Suppressor macrophage treated with lipopolysaccharide for 1 hour (primary cell): ENCODE measurements at regions not wholly inside any gene's neighbourhood (a gene's known extent, or its start where the extent isn't known, plus 50 kb on each side); places are given as distances from the start of the nearest gene placed in this dataset.
"Not testable (repeated sequence)": the region's sequence is repeated elsewhere in the genome, so short reads cannot be mapped to it uniquely, and the experiment has no call there.

Experiments
- DNase-seq, 3 donors: peaks; one replicate each; pipeline ENCODE4 v3.0.0-alpha.2; 2020 to 2022

DNA sequence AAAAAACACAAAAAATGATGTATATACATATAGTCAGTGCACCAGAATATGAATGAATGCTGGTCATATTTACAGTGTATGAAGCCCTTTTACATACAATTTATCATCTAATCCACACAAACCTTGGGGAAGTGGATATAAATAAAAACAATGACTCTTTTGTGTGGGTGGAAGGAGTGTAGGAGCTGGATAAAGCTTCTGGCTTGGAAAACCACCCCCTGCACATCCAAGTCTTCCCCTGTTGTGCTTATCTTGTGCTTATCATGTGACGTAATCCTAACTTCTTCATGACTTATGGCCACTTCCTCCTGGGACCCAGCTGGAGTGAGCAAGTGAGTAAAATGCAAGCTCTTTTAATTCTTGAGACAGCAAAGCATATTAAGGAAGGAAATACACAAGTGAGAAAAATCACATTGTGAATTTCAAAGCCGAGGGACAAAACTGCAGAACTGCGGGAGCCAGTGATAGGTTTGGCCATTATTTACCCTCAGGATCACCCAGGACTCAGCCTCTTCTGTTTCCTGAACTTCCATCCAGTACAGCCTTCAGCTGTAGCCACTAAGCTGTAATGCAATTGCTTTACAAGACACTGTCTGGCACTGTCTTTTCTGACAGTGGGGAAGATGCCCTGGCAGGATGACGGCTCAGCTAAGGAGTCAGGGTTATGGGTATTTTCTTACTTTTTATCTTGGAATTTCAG is 104.0 kb upstream of the PPM1J start:
- DNase-seq = peak; percentile 80 to 90 (median 88)

DNA sequence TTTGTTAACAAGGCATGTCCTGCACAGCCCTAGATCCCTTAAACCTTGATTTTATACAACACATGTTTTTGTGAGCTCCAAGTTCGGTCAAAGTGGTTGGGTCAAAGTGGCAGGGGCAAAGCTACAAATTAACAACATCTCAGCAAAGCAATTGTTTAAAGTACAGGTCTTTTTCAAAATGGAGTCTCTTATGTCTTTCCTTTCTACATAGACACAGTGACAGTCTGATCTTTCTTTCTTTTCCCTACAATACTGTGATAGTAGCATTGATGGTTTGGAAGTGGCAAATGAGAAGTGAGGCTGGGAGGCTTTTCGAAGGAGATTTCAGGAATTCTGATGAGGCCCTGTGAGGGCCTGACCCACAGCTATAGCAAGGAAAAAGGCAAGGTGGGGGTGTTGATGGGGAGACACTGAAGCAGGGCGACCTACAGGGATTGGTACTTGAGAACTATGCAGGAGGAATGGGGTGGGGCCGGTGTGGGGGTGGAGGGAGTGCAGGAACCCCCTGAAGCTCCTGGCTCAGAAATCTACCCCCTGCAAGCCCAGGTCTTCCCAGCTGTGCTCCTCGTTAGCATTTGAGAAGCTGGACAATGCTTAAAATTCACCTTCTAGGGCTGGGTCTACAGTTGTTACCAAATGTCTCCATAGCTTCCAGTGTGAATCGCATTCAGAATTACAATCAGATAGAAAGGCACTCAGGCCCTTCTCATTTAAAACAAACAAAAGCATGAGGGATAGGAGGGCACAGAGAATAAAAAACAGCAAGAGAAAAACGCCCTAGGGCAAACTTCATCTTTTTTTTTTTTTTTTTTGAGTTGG is 102.6 kb upstream of the PPM1J start:
- no peak for DNase-seq

DNA sequence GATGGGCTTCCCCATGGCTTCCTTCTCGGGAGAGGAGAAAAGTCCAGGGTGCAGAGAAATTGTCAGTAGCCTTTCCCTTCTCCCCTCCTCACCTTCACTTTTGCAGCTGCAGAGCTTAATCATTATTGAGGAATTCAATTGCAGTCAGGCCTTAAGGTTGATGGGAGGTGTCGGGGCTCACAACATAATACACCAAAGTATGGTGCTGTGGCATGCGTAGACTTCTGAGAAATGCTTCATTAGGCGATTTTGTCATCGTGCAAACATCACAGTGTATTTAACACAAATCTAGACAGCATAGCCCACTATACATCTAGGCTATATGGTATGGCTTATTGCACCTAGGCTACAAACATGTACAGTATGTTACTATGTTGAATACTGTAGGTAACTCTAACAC is 100.2 kb upstream of the PPM1J start:
- no peak for DNase-seq

DNA sequence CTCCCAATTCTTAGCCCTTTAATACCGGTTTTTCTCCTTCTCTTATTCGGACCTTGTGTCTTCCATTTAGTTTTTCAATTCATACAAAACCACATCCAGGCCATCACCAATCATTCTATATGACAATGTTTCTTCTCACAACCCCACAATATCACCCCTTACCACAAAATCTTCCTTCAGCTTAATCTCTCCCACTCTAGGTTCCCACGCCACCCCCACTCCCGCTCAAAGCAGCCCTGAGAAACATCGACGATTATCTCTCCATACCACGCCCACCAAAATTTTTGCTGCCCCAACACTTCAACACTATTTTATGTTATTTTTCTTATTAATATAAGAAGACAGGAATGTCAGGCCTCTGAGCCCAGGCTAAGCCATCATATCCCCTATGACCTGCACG is 99.5 kb upstream of the PPM1J start:
- DNase-seq = not testable (repeated sequence)

DNA sequence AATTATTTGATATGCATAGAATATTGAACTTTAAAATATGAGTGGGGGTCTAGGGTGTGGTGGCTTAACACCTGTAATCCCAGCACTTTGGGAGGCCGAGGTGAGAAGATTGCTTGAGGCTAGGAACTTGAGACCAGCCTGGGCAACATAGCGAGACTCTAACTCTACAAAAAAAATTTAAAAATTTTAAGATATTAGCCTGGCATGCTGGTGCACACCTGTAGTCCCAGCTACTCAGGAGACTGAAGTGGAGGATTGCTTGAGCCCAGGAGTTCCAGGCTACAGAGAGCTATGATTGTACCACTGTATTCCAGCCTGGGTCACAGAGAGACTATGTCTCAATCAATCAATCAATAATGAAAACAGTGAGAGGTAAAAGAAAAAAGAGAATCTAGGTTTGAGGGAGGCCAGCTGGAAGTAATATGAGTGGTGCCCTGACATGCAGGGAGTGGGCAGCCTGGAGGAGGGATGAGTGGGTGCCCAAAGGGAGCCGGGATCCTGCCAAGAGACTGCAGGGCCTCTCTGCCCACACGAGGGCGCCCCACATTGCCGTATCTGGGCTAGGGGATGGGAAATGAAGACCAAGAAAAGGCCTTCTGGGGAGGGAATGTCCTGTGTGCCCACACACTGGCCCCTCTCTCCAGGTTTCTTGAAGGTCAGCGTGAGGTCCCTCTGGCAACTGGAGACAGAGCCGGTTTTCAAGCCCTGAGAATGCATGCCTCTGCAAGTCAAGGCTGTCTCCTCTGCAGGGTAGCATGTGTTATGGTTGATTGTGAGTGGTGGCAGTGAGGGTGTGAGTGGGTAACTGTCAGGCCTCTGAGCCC is 93.9 kb upstream of the PPM1J start:
- DNase-seq = peak; percentile 75 to 90 (median 87)

DNA sequence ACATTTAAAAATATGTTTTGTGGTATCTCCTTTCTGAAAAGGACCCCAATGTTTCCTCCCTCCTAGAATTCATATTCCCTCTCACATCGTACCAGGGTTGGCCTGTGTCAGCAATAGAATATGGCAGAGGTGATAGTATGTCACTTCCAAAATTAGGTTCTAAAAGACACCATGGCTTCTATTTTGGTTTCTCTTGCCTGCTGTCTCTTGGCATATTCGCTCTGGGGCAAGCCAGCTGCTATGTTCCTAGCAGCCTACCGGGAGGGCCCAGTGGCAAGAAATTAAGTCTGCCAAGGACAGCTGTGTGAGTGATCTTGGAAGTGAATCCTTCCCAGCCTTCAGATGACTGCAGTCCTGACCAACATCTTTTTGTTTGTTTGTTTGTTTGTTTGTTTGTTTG is 92.9 kb upstream of the PPM1J start:
- DNase-seq = no peak

DNA sequence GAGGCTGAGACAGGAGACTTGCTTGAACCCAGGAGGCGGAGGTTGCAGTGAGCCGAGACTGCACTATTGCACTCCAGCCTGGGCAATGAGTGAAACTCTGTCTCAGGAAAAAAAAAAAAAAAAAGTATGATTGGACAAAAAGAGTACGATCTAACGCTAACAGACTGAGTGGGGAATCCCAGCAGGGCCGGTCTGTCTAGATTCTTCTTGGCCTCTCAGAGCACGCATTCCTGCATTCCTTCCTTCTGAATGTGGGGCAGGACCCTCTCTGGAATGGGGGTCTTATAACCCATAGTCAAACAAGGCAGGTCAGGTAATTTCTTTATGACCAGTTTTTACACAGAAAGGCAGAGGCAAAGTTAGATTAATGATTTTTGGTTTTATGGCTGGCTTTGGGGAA is 92.0 kb upstream of the PPM1J start:
- DNase-seq = no peak

DNA sequence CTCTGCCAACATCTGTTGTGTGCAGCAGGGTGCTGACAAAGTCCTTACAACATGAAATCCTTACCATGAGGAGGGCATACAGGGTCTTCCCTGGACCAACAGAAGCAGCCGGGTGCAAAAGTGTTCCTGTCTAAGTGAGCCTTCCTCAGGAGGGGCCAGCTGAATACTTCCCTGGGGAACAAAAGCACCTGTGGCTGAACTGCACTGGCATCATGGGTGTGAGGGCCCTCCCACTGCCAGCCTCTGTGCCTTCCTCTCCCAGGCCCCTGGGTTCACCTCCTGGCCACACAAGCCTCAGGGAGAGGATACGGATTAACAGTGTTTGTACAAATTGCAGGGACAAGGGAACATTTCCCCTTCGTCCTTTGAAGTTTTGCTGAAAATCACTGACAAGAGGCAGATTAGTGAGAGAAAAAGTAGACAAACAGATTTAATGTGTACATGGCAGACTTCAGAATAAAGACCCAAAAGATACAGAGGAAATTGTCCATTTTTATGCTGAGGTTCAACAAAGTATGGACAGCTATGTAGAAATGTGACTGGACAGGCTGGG is 91.0 kb upstream of the PPM1J start:
- no peak for DNase-seq

DNA sequence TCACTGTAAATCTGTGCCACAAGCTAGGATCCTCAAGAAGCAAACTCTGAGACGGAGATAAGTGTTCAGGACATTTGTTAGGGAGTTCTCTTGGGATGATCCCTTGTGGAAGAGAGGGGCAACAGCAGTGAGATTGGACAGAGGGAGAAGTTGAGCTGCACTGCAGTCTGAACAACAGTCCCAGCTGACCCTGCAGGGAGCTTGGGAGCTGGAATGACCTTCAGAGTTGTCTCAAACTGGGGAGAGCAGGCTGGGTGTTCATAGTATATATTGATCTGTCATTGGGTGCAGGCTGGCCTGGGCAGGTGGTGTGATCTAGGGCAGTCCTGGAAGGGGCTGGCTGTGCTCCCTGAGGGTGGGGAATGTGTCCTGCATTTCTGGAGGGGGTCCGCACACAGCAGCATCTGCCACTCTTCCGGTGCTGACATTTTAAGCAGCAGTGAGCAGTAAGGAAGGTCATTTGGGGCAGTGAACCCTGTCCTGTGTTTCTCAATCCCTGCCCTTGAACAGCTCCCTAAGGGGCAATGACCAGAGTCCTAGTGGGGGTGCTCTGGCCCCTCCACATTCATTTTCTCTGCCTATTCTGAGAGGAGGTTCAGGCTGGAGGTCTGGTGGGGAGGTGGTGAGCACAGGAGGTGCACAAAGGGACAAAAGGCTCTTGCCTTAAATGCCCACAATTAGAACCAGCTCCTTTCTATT is 90.2 kb upstream of the PPM1J start:
- DNase-seq = no peak

DNA sequence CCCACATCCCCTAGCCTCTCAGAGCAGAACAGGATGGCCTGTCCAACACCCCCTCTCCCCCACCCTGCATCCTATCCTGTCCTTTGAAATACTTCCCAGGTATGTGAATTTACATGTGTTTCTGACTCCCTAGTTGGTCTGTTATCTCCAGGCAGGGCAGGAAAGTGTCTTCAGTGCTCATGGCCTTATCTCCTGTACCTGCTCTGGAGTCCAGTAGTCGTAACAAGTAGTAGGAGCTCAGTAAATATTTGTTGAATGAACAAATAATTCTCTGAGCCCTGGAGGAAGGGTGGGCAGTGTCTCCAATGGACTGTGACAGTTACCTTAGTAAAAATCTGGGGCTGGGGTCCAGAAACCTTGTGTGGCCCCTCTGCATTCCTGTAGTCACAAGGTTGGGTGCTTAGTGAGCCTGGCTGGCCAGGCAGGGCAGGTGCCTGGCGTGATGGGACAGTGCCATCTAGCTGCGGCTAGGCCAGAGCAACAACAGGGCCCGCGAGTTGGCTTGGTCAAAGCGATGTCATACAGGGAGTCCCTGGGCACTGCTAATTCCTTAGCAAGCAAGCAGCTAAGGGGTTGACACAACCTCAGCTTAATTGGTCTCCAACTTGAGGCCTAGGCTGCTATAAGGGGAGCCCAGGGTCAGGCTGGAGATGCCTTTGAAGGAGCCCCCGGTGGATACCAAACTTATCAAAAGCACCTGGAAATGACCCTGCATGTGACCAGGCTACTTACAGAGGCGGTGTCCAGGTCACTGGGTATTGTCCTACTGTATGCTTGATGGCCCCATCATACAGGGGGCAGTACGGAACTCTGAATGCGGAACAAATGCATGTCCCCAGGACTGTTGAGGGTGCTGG is 89.0 kb upstream of the PPM1J start:
- DNase-seq = peak; percentile 82 to 88 (median 86)

DNA sequence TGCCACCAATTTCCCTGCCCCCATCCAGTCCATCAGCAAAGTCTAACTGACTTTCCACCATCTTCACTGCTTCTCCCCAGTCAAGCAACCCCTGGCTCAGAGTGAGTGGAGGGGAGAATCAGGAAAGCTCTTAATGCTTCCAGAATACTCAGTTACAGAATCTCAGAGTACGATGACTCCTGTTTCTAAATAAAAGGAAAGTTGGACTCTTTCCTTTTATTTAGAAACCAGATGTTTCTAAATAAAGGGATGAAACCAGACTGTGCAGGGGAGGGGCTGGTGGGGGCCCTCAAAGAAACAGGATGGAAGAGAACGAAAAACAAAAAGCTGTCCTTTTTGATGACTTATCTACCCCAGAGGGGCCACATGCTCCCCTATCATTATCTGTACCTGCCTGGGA is 85.2 kb upstream of the PPM1J start:
- DNase-seq = no peak

DNA sequence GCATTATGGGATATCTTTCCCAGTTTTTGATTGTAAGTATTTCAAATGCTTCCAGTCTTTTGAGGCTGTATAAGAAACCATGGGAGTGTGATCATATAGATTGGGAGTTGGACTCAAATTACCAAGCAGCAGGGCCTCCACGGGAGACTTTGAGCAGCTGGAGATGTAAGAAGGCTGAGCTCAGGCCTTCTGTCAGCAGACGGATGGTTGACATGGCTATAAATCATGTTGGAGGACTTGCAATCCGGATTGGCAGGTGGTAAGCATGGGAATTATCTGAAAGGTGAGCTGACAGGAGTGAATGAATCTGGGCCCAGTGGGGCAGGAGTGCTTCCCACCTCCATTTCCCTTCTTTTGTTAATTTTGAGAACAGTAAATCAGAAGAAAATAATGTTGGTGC is 83.2 kb upstream of the PPM1J start:
- no peak for DNase-seq

DNA sequence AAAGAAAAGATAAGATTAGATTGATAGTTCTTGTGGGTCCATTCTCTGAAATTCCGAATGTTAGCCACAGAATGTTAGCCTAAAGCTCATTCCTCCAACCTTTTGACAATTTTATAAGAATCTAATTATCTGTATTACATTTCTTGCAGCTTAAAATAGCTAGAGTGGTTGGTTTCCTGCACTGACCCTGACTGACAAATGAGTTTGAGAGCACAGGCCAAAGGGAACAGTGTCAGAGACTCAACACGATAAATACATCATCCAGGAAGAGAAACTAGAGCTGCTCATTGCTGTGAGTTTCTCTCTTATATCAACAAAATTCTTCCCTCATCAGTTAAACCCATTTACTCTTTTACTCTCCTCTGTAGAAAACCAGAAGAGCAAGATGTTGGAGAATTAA is 82.1 kb upstream of the PPM1J start:
- no peak for DNase-seq

DNA sequence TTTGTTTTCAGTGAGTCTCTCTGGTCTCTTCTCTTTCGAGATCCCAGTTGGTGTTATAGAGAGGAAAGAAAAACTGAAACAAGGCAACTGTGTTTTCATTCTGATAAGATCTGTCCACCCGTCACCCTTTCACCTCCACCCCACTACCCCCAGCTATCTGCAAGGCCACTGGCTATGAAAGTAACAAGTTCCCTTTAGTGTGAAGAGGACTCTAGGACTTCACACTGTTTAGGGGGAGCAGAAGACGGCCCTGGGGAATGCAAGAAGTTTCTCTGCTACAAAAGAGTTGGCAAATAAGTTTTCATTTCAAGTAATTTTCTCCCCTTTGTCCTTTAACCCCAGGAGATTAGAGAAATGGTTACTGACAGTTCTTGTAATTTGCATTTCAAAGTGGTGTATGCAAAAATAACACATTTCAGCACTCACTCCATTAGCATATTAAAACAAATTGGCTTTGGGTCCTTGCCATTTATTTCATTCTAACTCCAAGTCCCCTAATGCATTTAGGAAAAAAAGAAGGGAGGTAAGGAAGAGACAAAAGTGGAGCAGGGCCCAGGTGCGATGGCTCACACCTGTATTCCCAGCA is 79.6 kb upstream of the PPM1J start:
- no peak for DNase-seq

DNA sequence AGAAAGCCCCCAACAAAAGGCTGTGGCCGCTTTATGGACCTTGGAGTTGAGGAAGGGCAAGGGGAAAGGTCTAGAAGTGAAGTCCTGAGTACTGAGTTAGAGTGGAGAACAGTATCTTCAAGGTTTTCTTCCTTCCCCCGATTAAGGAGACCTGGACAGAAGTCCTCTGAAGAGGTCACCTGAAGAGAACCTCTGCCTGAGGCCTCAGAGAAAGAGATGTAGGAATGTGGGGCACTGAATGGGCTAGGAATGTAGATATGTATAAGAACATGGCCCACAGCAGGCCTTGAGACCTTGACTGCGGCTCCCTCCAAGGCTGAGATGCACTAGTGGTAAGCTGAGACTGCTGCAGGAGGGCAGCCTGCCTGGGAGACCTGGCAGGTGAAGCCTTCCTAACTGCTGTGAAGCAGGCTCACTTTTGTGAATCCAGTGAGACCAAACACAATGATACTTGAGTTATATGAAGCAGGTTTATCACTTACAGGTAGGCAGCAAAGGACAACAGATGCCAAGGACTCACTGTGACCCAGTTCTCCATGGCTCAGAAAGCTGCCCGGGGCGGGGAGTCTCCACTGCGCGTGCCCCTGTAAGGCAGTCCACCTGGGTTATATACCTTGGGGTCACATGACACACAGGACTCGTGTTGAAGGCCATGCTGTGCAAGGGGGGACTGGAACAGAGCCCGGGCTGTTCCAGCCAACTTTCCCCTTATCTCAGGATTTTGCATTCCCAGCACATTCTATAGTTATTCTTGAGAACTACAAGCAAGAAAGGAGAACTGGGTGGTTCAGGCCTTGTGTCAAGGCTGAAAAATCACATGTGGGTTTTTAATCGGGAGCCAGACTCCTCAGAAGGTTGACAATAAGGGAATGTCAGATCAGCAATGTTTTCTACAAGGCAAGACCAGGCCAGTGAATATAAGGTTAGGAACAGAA is 78.8 kb upstream of the PPM1J start:
- no peak for DNase-seq

DNA sequence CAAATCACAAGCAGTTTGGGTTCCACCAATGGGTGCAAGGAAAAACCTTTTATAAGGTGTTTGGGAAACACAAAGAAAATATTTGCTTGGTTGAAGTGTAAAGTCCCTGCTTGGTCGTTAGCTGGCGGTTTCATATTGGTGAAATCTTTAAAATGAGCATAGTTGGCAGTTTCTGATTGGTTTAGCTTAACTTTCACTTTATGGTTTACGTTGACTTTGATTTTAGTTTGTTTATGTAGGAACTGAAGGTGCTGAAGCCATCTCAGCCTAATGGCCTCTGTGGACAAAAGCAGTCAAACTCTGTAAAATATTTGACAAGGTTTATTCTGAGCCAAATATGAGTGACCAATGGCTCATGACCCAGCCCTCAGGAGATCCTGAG is 76.6 kb upstream of the PPM1J start:
- no peak for DNase-seq

DNA sequence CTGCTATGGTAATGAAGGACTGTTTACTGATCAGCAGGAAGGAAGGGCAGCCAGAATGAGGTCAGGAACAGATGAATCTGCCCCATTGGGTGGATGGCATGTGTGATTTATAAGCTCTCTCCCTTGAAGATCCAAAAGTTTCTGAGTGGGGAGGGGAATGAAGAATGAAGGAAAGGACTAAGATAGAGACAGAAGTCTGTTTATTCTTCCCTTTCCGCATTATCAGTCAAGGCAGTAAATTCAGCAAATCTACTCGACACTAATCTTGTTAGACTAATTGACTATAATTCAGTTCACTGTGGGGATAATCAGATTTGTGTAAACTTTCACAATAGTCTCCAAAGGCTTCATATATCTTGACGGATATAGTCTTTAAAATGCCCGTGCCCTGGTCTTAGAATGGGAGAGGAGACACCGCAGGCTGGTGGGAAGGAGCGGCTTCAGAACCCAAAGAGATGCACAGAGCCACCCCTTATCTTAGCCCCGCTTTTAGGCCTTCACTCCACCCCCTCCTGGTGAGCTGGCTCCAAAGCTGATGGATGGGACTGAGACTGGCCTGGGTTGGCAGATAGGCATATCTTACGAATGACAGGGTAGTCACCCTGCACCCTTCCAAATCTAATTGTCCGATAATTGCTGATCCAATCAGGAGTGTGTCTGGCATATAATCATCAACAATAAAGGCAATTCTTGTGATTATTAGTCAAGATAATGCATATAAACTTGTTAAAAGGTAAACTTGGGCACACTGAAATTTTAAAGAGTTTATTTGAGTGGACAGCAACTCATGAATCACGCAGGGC is 76.0 kb upstream of the PPM1J start:
- no peak for DNase-seq

DNA sequence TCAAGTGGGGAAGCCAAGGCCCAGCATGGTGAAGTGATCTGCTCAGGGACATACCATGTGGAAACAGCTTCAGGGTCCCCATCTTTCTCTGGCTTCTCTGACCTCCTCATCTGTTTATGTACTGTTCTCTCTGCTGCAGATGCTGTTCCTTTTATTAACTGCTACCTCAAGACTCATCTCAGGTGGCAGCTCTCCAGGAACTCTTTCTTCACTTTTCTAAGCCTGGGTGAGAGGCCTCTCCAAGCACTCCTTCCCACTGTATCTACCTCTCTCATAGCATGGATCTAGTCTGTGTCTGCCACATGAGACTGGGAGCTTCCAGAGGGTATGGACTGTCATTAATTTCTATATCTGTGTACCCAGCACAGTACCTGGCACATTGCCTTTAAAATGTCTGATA is 73.4 kb upstream of the PPM1J start:
- no peak for DNase-seq

DNA sequence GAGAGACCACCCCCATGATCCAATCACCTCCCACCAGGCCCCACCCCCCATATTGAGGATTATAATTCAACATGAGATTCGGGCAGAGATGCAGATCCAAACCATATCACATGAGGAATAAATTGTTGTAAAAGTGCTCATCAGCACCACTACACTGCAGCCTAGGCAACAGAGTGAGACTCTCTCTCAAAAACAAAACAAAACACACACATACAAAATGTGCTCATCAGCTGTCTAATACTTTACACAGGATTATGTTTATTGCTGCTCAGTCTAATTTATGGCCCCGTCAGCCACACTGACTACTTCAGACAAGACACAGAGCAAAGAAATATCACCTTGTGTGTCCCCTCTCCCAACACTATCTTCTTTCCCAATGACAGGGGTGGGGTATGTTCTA is 72.9 kb upstream of the PPM1J start:
- DNase-seq = no peak
